DMS79 (cell line): ENCODE measurements at regions not wholly inside any gene's neighbourhood (a gene's known extent, or its start where the extent isn't known, plus 50 kb on each side); places are given as distances from the start of the nearest gene placed in this dataset.

Experiments used
- DNase-seq: peaks from one replicate; lab custom pipeline; 2025; lab: John Stamatoyannopoulos, UW

- DNase-seq = no peak
Observed at GRCh38 chr6:168211681-168212080, 107.9 kb downstream of the DACT2 start.

GRCh38 chr6:168210239-168211105, 109.1 kb downstream of the DACT2 start:
- no peak for DNase-seq

- DNase-seq = no peak
Observed at GRCh38 chr6:168209420-168209819, 110.2 kb downstream of the DACT2 start.

GRCh38 chr6:168208854-168209253, 110.7 kb downstream of the DACT2 start:
- no peak for DNase-seq

GRCh38 chr6:168208402-168208801, 111.2 kb downstream of the DACT2 start:
- DNase-seq = no peak

GRCh38 chr6:168207421-168208175, 112.0 kb downstream of the DACT2 start:
- DNase-seq = no peak

GRCh38 chr6:168206661-168207274, 112.8 kb downstream of the DACT2 start:
- DNase-seq = no peak

- no peak for DNase-seq
Observed at GRCh38 chr6:168206186-168206585, 113.4 kb downstream of the DACT2 start.

GRCh38 chr6:168201799-168202198, 117.8 kb downstream of the DACT2 start:
- no peak for DNase-seq

GRCh38 chr6:168201383-168201782, 118.2 kb downstream of the DACT2 start:
- DNase-seq = no peak

- DNase-seq = no peak
Observed at GRCh38 chr6:168200571-168201134, 118.9 kb downstream of the DACT2 start.

- no peak for DNase-seq
Observed at GRCh38 chr6:168198302-168199180, 119.5 kb upstream of the FRMD1 start.

GRCh38 chr6:168197636-168198301, 118.8 kb upstream of the FRMD1 start:
- no peak for DNase-seq

- DNase-seq = no peak
Observed at GRCh38 chr6:168196881-168197635, 118.0 kb upstream of the FRMD1 start.

- peak; percentile 85 for DNase-seq
Observed at GRCh38 chr6:168196385-168196860, 117.4 kb upstream of the FRMD1 start.

GRCh38 chr6:168195712-168196111, 116.7 kb upstream of the FRMD1 start:
- DNase-seq = no peak

- DNase-seq = no peak
Observed at GRCh38 chr6:168194732-168195567, 115.9 kb upstream of the FRMD1 start.

GRCh38 chr6:168193816-168194721, 115.1 kb upstream of the FRMD1 start:
- DNase-seq = no peak
